BE2C (cell line): ENCODE measurements at regions not wholly inside any gene's neighbourhood (a gene's known extent, or its start where the extent isn't known, plus 50 kb on each side); places are given as distances from the start of the nearest gene placed in this dataset.

ENCODE experiments used
- DNase-seq: peaks from one replicate; pipeline ENCODE4 v3.0.0-alpha.2; 2020
- H3K27me3 ChIP-seq: fragments of 250-450 bp; sonication (Bioruptor Pico); 2 replicates; pipeline ENCODE4 v1.5.1; 2020; ENCODE audit warnings: mild to moderate bottlenecking
- H3K36me3 ChIP-seq: fragments of 250-450 bp; sonication (Bioruptor Pico); 2 replicates; pipeline ENCODE4 v1.5.1; 2020; ENCODE audit warnings: mild to moderate bottlenecking
- H3K4me1 ChIP-seq: fragments of 250-450 bp; sonication (Bioruptor Pico); 2 replicates; pipeline ENCODE4 v1.5.1; 2020
- H3K4me3 ChIP-seq: 2 replicates; pipeline ENCODE4 v1.5.1; 2011; ENCODE audit warnings: low read depth, low read length
- H3K9me3 ChIP-seq: fragments of 250-450 bp; sonication (Bioruptor Pico); 2 replicates; pipeline ENCODE4 v1.5.1; 2020
- CTCF ChIP-seq: IDR thresholded peaks from 2 replicates; pipeline ENCODE4 v1.5.1; 2012; ENCODE audit warnings: mild to moderate bottlenecking, low read depth, low read length

DNA sequence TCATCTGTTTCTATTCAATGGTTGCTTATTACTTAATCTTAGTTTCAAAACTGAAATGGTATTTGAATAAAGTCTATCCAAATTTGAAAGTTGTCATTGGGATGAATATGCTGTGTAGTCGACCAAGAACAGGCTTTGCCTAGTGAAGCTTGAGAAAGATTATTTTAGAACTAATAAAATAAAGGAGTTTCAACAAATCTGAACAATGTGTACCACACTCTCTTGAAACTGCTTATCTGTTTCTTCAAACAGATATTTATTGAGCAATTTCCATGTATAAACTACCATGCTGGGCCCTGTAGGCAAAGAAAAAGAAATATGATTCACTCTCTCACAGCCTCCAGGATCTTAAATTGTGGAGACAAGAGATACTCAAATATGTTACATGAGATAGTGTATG lies 174.4 kb downstream of the OGFRL1 start:
- H3K9me3 ChIP-seq, result no peaks in the 10 kb centered on the region
- DNase-seq, result no peak
- no peak overlapping the region for H3K4me3 ChIP-seq
- no peaks in the 10 kb centered on the region for H3K4me1 ChIP-seq
- H3K27me3 ChIP-seq, result no peaks in the 10 kb centered on the region
- no peaks in the 10 kb centered on the region for H3K36me3 ChIP-seq
- TF ChIP-seq CTCF, result no peak

DNA sequence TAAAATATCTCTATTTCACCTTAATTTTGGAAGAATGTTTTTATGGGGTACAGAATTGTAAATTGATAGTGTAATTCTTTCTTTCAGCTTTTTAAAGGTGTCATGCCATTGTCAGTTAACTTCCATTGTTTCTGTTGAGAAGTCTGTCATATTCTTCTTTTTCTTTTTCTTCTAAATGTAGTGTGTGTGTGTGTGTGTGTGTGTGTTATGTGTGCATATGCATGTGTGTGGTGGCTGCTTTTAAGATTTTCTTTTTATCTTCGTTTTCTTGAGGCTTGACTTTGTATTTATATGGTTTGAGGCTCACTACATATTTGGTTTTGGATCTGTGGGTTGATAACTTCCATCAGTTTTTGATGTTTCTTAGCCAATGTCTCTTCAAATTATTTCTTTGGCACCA lies 176.5 kb downstream of the OGFRL1 start:
- DNase-seq, result no peak
- Histone ChIP-seq H3K4me1 (no peaks in the 10 kb centered on the region), H3K4me3 (no peak overlapping the region), H3K27me3 (peaks cover 5% of the 10 kb centered on the region), H3K36me3 (no peaks in the 10 kb centered on the region), H3K9me3 (no peaks in the 10 kb centered on the region)
- TF ChIP-seq CTCF, result no peak

DNA sequence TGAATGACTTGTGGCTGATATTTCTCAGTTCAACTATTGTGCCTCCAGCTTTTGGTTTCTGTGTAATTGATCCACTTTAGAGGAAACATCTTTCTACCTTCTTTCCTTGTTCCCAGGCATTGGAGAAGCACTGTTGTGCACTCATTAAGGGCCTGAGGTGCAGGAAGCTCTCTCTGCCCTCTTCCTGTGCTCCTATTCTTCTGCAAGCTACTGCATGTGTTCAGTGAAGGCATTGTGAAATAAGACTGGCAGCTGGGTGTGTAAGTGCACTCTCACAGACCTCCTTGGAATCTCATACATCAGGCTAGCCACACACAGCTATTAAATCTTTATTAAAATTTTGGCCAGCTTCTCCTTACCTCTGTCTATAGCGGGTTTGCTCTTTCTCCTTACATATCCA lies 177.8 kb downstream of the OGFRL1 start:
- H3K4me1 ChIP-seq, result no peaks in the 10 kb centered on the region
- H3K4me3 ChIP-seq, result no peak overlapping the region
- H3K36me3 ChIP-seq, result no peaks in the 10 kb centered on the region
- peaks cover 5% of the 10 kb centered on the region for H3K27me3 ChIP-seq
- TF ChIP-seq CTCF, result no peak
- DNase-seq, result no peak
- no peaks in the 10 kb centered on the region for H3K9me3 ChIP-seq

DNA sequence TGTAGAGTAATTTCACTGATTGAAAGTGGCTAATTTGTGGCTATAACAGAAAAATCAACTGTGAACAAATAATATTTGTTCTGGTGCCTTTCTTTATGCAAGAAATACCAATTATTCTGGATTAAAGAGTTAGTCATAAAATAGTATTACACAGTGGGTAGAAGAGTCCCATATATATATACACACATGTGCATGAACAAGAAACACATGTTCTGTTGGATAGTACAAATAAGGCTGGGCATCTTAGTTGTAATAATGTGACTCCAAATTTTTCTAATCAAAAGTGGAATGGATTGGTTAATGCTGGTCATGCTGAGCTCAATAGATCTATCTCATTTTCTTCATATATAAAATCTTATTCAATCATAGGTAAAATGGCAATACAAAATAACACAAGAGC lies 179.4 kb downstream of the OGFRL1 start:
- no peak for DNase-seq
- no peak for TF ChIP-seq CTCF
- no peak overlapping the region for H3K4me3 ChIP-seq
- no peaks in the 10 kb centered on the region for H3K36me3 ChIP-seq
- H3K9me3 ChIP-seq, result no peaks in the 10 kb centered on the region
- H3K4me1 ChIP-seq, result no peaks in the 10 kb centered on the region
- H3K27me3 ChIP-seq, result peaks cover 5% of the 10 kb centered on the region

GRCh38 chr6:71468841-71469700 lies 180.5 kb downstream of the OGFRL1 start:
- Histone ChIP-seq H3K27me3 (peaks cover 5% of the 10 kb centered on the region), H3K36me3 (no peaks in the 10 kb centered on the region), H3K4me3 (no peak overlapping the region), H3K9me3 (no peaks in the 10 kb centered on the region), H3K4me1 (no peaks in the 10 kb centered on the region)
- no peak for TF ChIP-seq CTCF
- DNase-seq, result no peak

DNA sequence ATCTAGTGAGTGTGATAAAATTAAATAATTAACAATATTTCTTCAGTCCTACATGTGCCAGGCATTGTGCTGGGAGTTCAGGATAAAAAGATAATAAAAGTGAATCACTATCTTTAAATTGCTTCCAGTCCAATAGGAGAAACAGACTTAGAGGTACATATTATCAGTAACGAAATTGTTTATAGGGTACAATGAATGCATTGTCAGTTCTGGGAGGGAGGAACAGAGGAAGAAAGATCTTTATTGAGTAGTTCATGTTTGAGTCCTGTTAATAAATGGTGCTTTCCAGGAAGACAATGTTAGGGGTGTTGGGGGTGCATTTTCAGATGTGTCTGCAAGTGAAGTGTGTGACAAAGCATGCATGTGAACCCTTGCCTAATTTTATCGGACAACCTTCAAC lies 183.1 kb downstream of the OGFRL1 start:
- Histone ChIP-seq H3K9me3 (no peaks in the 10 kb centered on the region), H3K27me3 (peaks cover 5% of the 10 kb centered on the region), H3K4me1 (no peaks in the 10 kb centered on the region), H3K36me3 (no peaks in the 10 kb centered on the region), H3K4me3 (no peak overlapping the region)
- no peak for TF ChIP-seq CTCF
- no peak for DNase-seq
